ENCODE measurements at regions not wholly inside any gene's neighbourhood (a gene's known extent, or its start where the extent isn't known, plus 50 kb on each side); places are given as distances from the start of the nearest gene placed in this dataset.

GRCh38 chr10:123611243-123611642 lies 54.9 kb upstream of the GPR26 start:
- Histone ChIP-seq H2AFZ (ENCODE audit: control insufficient read depth, low read length) (no peak overlapping the region), H3K36me3 (ENCODE audit: control insufficient read depth in 2 of 2, extremely low read depth in 1 of 2, insufficient read depth in 2 of 2, low read length in 2 of 2) (no peaks in the 10 kb centered on the region), H3K9me1 (ENCODE audit: control insufficient read depth, extremely low read depth, insufficient read depth, low read length) (no peaks in the 10 kb centered on the region), H3K4me2 (ENCODE audit: control insufficient read depth, extremely low read depth, insufficient read depth, low read depth, low read length) (no peak overlapping the region), H3K27me3 (ENCODE audit: control insufficient read depth, extremely low read depth, insufficient read depth, low read length) (no peaks in the 10 kb centered on the region), H3K9me3 (ENCODE audit: control insufficient read depth, low read depth, low read length) (no peaks in the 10 kb centered on the region), H3K9ac (ENCODE audit: control insufficient read depth, extremely low read depth, insufficient read depth, low read length) (no peak overlapping the region), H4K20me1 (ENCODE audit: control insufficient read depth, extremely low read depth, insufficient read depth, low read length) (no peaks in the 10 kb centered on the region), H3K4me3 (ENCODE audit: control insufficient read depth in 2 of 3, extremely low read depth in 1 of 3, insufficient read depth in 2 of 3, low read depth in 1 of 3, low read length in 3 of 3) (no peak overlapping the region), H3K79me2 (ENCODE audit: control insufficient read depth, insufficient read depth, low read length) (no peaks in the 10 kb centered on the region), H3K4me1 (ENCODE audit: control insufficient read depth, extremely low read depth, insufficient read depth, low read length) (no peaks in the 10 kb centered on the region), H3K27ac (ENCODE audit: control insufficient read depth, insufficient read depth, low read length) (no peak overlapping the region)
- DNase-seq (ENCODE audit: low read depth, low spot score) (no peak), FAIRE-seq (no peak)
- dilution Hi-C loops (cut with MboI; ENCODE audit: extremely low pct_ligation_motif_present, low sequenced_read_pairs) = no loop called here
- TF ChIP-seq, protein P1, sequence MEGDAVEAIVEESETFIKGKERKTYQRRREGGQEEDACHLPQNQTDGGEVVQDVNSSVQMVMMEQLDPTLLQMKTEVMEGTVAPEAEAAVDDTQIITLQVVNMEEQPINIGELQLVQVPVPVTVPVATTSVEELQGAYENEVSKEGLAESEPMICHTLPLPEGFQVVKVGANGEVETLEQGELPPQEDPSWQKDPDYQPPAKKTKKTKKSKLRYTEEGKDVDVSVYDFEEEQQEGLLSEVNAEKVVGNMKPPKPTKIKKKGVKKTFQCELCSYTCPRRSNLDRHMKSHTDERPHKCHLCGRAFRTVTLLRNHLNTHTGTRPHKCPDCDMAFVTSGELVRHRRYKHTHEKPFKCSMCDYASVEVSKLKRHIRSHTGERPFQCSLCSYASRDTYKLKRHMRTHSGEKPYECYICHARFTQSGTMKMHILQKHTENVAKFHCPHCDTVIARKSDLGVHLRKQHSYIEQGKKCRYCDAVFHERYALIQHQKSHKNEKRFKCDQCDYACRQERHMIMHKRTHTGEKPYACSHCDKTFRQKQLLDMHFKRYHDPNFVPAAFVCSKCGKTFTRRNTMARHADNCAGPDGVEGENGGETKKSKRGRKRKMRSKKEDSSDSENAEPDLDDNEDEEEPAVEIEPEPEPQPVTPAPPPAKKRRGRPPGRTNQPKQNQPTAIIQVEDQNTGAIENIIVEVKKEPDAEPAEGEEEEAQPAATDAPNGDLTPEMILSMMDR (optimal IDR thresholded peaks at IDR 0.05 in 1 of 3, IDR thresholded peaks at IDR 0.05 in 1 of 3, conservative IDR thresholded peaks at IDR 0.05 in 1 of 3; ENCODE audit: extremely low read depth in 1 of 3, insufficient read depth in 2 of 3, low read length in 3 of 3) = no peak
- TF ChIP-seq EZH2 (IDR thresholded peaks at IDR 0.05; ENCODE audit: low read length) = no peak

DNA sequence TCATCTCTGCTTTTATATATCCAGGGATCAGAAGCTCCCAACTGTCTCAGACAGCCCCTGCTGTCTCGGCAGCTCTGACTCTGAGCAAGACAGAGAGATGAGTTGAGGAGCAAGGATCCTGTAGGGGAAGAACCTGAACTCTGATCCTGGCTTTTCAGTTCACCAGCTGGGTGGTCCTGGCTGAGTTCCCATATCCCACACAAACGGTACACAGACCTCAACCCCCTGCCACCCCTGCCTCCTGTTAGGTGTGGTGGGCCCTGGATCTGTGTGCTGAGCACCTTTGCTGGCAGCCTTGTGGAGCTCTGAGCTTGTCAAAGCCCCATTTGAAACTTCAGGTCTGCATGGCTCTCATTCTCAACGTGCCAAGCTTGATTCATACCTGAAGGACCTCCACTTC lies 54.3 kb upstream of the GPR26 start:
- H3K9me1 ChIP-seq (ENCODE audit: control insufficient read depth, extremely low read depth, insufficient read depth, low read length) = no peaks in the 10 kb centered on the region
- DNase-seq (ENCODE audit: low read depth, low spot score) (no peak), FAIRE-seq (no peak)
- dilution Hi-C loops (cut with MboI; ENCODE audit: extremely low pct_ligation_motif_present, low sequenced_read_pairs) = no loop called here
- no peak overlapping the region for H3K4me3 ChIP-seq (ENCODE audit: control insufficient read depth in 2 of 3, extremely low read depth in 1 of 3, insufficient read depth in 2 of 3, low read depth in 1 of 3, low read length in 3 of 3)
- no peaks in the 10 kb centered on the region for H3K9me3 ChIP-seq (ENCODE audit: control insufficient read depth, low read depth, low read length)
- H3K79me2 ChIP-seq (ENCODE audit: control insufficient read depth, insufficient read depth, low read length) = no peaks in the 10 kb centered on the region
- H3K9ac ChIP-seq (ENCODE audit: control insufficient read depth, extremely low read depth, insufficient read depth, low read length) = no peak overlapping the region
- H3K36me3 ChIP-seq (ENCODE audit: control insufficient read depth in 2 of 2, extremely low read depth in 1 of 2, insufficient read depth in 2 of 2, low read length in 2 of 2) = no peaks in the 10 kb centered on the region
- H3K4me1 ChIP-seq (ENCODE audit: control insufficient read depth, extremely low read depth, insufficient read depth, low read length) = no peaks in the 10 kb centered on the region
- no peak for TF ChIP-seq EZH2 (IDR thresholded peaks at IDR 0.05; ENCODE audit: low read length)
- TF ChIP-seq, protein P1 (optimal IDR thresholded peaks at IDR 0.05 in 1 of 3, IDR thresholded peaks at IDR 0.05 in 1 of 3, conservative IDR thresholded peaks at IDR 0.05 in 1 of 3; ENCODE audit: extremely low read depth in 1 of 3, insufficient read depth in 2 of 3, low read length in 3 of 3) = no peak
- H2AFZ ChIP-seq (ENCODE audit: control insufficient read depth, low read length) = no peak overlapping the region
- H3K27me3 ChIP-seq (ENCODE audit: control insufficient read depth, extremely low read depth, insufficient read depth, low read length) = no peaks in the 10 kb centered on the region
- H3K27ac ChIP-seq (ENCODE audit: control insufficient read depth, insufficient read depth, low read length) = no peak overlapping the region
- H3K4me2 ChIP-seq (ENCODE audit: control insufficient read depth, extremely low read depth, insufficient read depth, low read depth, low read length) = no peak overlapping the region
- H4K20me1 ChIP-seq (ENCODE audit: control insufficient read depth, extremely low read depth, insufficient read depth, low read length) = no peaks in the 10 kb centered on the region
